Panc1 (cell line): ENCODE measurements at regions not wholly inside any gene's neighbourhood (a gene's known extent, or its start where the extent isn't known, plus 50 kb on each side); places are given as distances from the start of the nearest gene placed in this dataset.

Experiments
- ATAC-seq: fragments of 200-7000 bp; cut with Tn5 transposase; 2 replicates; pipeline ENCODE4 v1.9.1; 2020; ENCODE audit warnings: mild to moderate bottlenecking, moderate library complexity
- BruUV-seq: library from RNA; stranded (reverse); fragments of 400-500 nt; replicated peaks from 2 replicates; lab custom pipeline; 2021; lab: Mats Ljungman, UMichigan
- CTCF ChIA-PET: fragments of 300-600 bp; sonication (Branson Sonifier 250); formaldehyde crosslinking; loops from one replicate; lab custom pipeline; 2022; ENCODE audit warnings: antibody characterized with exemption; lab: Charles Lee
- POLR2A ChIA-PET: fragments of 300-600 bp; sonication (Branson Sonifier 250); formaldehyde crosslinking; loops from one replicate; lab custom pipeline; 2022; ENCODE audit warnings: antibody characterized with exemption; lab: Charles Lee
- DNase-seq: peaks from one replicate; pipeline ENCODE4 v3.0.0-alpha.2; 2010; ENCODE audit warnings: low read depth, low spot score
- H3K27ac ChIP-seq: 2 replicates; pipeline ENCODE4 v1.5.1; 2011; ENCODE audit warnings: mild to moderate bottlenecking, low read length, inconsistent platforms
- H3K27me3 ChIP-seq: fragments of 200-500 bp; sonication (Bioruptor generic); 2 replicates; pipeline ENCODE4 v1.6.0; 2014; ENCODE audit warnings: low read length, inconsistent platforms; ENCODE audit not compliant: control insufficient read depth, insufficient read depth
- H3K36me3 ChIP-seq: fragments of 200-500 bp; sonication (Bioruptor generic); 2 replicates; pipeline ENCODE4 v1.5.1; 2014; ENCODE audit warnings: inconsistent platforms, mild to moderate bottlenecking, low read length, moderate library complexity; ENCODE audit not compliant: control insufficient read depth, insufficient read depth
- H3K4me1 ChIP-seq: 2 replicates; pipeline ENCODE4 v1.5.1; 2011; ENCODE audit warnings: inconsistent platforms, mild to moderate bottlenecking, low read length, moderate library complexity; ENCODE audit not compliant: control insufficient read depth, insufficient read depth
- H3K4me3 ChIP-seq, 2 experiments: 2 replicates each; pipeline ENCODE4 v1.5.1; 2011 to 2012; ENCODE audit warnings: low read depth in 2 of 2, low read length in 2 of 2, mild to moderate bottlenecking in 2 of 2, inconsistent platforms in 1 of 2, moderate library complexity in 1 of 2
- H3K9me3 ChIP-seq: fragments of 200-500 bp; sonication (Bioruptor generic); 2 replicates; pipeline ENCODE4 v1.5.1; 2014; ENCODE audit warnings: low read depth, mild to moderate bottlenecking, inconsistent platforms, low read length, moderate library complexity; ENCODE audit not compliant: control insufficient read depth, insufficient read depth
- CTCF ChIP-seq: fragments of 450-650 bp; IDR thresholded peaks from 2 replicates; pipeline ENCODE4 v1.5.1; 2017; ENCODE audit warnings: mild to moderate bottlenecking
- POLR2AphosphoS5 ChIP-seq: IDR thresholded peaks from 2 replicates; pipeline ENCODE4 v1.6.1; 2012; ENCODE audit warnings: mild to moderate bottlenecking, low read depth, low read length, moderate library complexity
- SIN3A ChIP-seq: IDR thresholded peaks from 2 replicates; pipeline ENCODE4 v1.6.1; 2012; ENCODE audit warnings: low read depth, mild to moderate bottlenecking, low read length, moderate library complexity, borderline replicate concordance; ENCODE audit not compliant: insufficient read depth
- TCF7L2 ChIP-seq: IDR thresholded peaks from 2 replicates; pipeline ENCODE4 v1.6.1; 2011; ENCODE audit warnings: mild to moderate bottlenecking, low read depth, low read length, inconsistent platforms
- in situ Hi-C: cut with HindIII; loops from 2 replicates; pipeline ENCODE4 v1.10.0; 2016; ENCODE audit warnings: low sequenced_read_pairs, low pct_unique_long_range_greater_than_20kb
- intact Hi-C: fragments of 100-400 bp; cut with micrococcal nuclease; formaldehyde crosslinking; loops from one replicate; pipeline ENCODE4 v1.10.0; 2022; ENCODE audit not compliant: unreplicated experiment
- TF ChIP-seq, protein P1 (sequence below), 2 experiments: IDR thresholded peaks; 2 replicates each; pipeline ENCODE4 v1.6.1; 2011 to 2012; ENCODE audit warnings: low read depth in 2 of 2, control low read depth in 1 of 2, low read length in 1 of 2, mild to moderate bottlenecking in 1 of 2, moderate library complexity in 1 of 2; ENCODE audit not compliant: insufficient read depth in 1 of 2

GRCh38 chr4:85149676-85150075 is 183.2 kb upstream of the WDFY3 start:
- Histone ChIP-seq H3K27ac (peak overlapping the region; percentile 12; the same call in 1 of the 2 replicates), H3K27me3 (no peaks in the 10 kb centered on the region), H3K4me3 (no peak overlapping the region), H3K9me3 (no peaks in the 10 kb centered on the region), H3K4me1 (peaks cover 3% of the 10 kb centered on the region; the same call in 1 of the 2 replicates), H3K36me3 (no peaks in the 10 kb centered on the region)
- POLR2A ChIA-PET = no interaction called here
- ATAC-seq (no peak), DNase-seq (no peak)
- CTCF ChIA-PET = no interaction called here
- in situ Hi-C loops = no loop called here
- intact Hi-C loops = loop anchor here (5.0 kb wide), 2 partner anchors 328 to 598 kb away; partner anchors contain the start of gene ARHGAP24
- no TSS peak for BruUV-seq
- TF ChIP-seq CTCF (no peak), TCF7L2 (no peak), POLR2AphosphoS5 (no peak), SIN3A (no peak)
- TF ChIP-seq, protein P1, sequence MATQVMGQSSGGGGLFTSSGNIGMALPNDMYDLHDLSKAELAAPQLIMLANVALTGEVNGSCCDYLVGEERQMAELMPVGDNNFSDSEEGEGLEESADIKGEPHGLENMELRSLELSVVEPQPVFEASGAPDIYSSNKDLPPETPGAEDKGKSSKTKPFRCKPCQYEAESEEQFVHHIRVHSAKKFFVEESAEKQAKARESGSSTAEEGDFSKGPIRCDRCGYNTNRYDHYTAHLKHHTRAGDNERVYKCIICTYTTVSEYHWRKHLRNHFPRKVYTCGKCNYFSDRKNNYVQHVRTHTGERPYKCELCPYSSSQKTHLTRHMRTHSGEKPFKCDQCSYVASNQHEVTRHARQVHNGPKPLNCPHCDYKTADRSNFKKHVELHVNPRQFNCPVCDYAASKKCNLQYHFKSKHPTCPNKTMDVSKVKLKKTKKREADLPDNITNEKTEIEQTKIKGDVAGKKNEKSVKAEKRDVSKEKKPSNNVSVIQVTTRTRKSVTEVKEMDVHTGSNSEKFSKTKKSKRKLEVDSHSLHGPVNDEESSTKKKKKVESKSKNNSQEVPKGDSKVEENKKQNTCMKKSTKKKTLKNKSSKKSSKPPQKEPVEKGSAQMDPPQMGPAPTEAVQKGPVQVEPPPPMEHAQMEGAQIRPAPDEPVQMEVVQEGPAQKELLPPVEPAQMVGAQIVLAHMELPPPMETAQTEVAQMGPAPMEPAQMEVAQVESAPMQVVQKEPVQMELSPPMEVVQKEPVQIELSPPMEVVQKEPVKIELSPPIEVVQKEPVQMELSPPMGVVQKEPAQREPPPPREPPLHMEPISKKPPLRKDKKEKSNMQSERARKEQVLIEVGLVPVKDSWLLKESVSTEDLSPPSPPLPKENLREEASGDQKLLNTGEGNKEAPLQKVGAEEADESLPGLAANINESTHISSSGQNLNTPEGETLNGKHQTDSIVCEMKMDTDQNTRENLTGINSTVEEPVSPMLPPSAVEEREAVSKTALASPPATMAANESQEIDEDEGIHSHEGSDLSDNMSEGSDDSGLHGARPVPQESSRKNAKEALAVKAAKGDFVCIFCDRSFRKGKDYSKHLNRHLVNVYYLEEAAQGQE (IDR thresholded peaks at IDR 0.05; ENCODE audit: insufficient read depth in 1 of 2, low read depth in 2 of 2, low read length in 1 of 2) = no peak

DNA sequence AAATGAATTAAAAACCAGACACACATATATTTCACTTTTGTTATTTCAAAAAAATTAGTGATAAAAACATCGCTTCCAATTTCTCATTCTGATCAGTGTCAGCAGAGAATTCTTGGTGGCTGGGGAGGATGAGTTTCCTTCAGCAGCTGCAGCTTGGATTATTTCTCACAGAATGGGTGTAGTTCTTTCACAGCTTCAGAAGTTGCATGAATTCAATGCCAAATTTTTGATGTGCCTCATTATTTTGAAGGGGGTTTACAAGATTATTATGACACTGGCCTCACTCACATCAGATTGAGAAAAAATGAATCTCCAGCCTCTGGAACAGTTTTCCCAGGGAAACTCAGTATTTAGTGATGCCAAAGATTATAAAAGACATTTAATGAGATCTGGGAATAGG is 184.9 kb upstream of the WDFY3 start:
- no peak for ATAC-seq
- ChIA-PET CTCF (no interaction called here), POLR2A (no interaction called here)
- H3K9me3 ChIP-seq = no peaks in the 10 kb centered on the region
- intact Hi-C loops (no loop called here), in situ Hi-C loops (no loop called here)
- H3K27ac ChIP-seq = no peak overlapping the region
- no peaks in the 10 kb centered on the region for H3K27me3 ChIP-seq
- H3K4me1 ChIP-seq = peaks cover 3% of the 10 kb centered on the region; the same call in 1 of the 2 replicates
- DNase-seq = no peak
- H3K4me3 ChIP-seq = no peak overlapping the region
- no TSS peak for BruUV-seq
- TF ChIP-seq, protein P1 (IDR thresholded peaks at IDR 0.05; ENCODE audit: insufficient read depth in 1 of 2, low read depth in 2 of 2, low read length in 1 of 2) = no peak
- TF ChIP-seq POLR2AphosphoS5 = no peak
- H3K36me3 ChIP-seq = no peaks in the 10 kb centered on the region
